Germinal center (tissue), 1 donor: ENCODE measurements at regions not wholly inside any gene's neighbourhood (a gene's known extent, or its start where the extent isn't known, plus 50 kb on each side); places are given as distances from the start of the nearest gene placed in this dataset.
"Not testable (repeated sequence)": the region's sequence is repeated elsewhere in the genome, so short reads cannot be mapped to it uniquely, and the experiment has no call there.

Experiments
- DNase-seq: peaks from one replicate; pipeline ENCODE4 v3.0.0; 2012; ENCODE audit warnings: mixed read lengths, low spot score

GRCh38 chr10:114732931-114733330 lies 74.9 kb upstream of the ABLIM1 start:
- DNase-seq: no peak

- DNase-seq: no peak
Measured at GRCh38 chr10:114735946-114736345, 77.9 kb upstream of the ABLIM1 start.

GRCh38 chr10:114743521-114744231 lies 77.9 kb upstream of the FHIP2A start:
- no peak for DNase-seq

- no peak for DNase-seq
Measured at GRCh38 chr10:114746531-114746930, 75.0 kb upstream of the FHIP2A start.

- no peak for DNase-seq
Measured at GRCh38 chr10:114748241-114748640, 73.3 kb upstream of the FHIP2A start.

GRCh38 chr10:114749014-114749413 lies 72.6 kb upstream of the FHIP2A start:
- DNase-seq: no peak

GRCh38 chr10:114749510-114749909 lies 72.1 kb upstream of the FHIP2A start:
- no peak for DNase-seq

- DNase-seq: no peak
Measured at GRCh38 chr10:114751856-114752255, 69.7 kb upstream of the FHIP2A start.

GRCh38 chr10:114752570-114752969 lies 69.0 kb upstream of the FHIP2A start:
- DNase-seq: not testable (repeated sequence)

- DNase-seq: no peak
Measured at GRCh38 chr10:114753126-114753525, 68.5 kb upstream of the FHIP2A start.

GRCh38 chr10:114754445-114755320 lies 66.9 kb upstream of the FHIP2A start:
- DNase-seq: no peak

- no peak for DNase-seq
Measured at GRCh38 chr10:114755537-114755936, 66.0 kb upstream of the FHIP2A start.

- no peak for DNase-seq
Measured at GRCh38 chr10:114758331-114758730, 63.2 kb upstream of the FHIP2A start.

- no peak for DNase-seq
Measured at GRCh38 chr10:114761205-114762193, 60.1 kb upstream of the FHIP2A start.

- DNase-seq: no peak
Measured at GRCh38 chr10:114762811-114763210, 58.8 kb upstream of the FHIP2A start.

GRCh38 chr10:114764656-114765055 lies 56.9 kb upstream of the FHIP2A start:
- DNase-seq: no peak

GRCh38 chr10:114766470-114766869 lies 55.1 kb upstream of the FHIP2A start:
- DNase-seq: no peak

GRCh38 chr10:114767101-114767985 lies 54.2 kb upstream of the FHIP2A start:
- peak; percentile 17 for DNase-seq

GRCh38 chr10:114767986-114768821 lies 53.4 kb upstream of the FHIP2A start:
- DNase-seq: peak; percentile 22

GRCh38 chr10:114770009-114770408 lies 51.6 kb upstream of the FHIP2A start:
- no peak for DNase-seq
